HG03159 (cell line): ENCODE measurements at regions not wholly inside any gene's neighbourhood (a gene's known extent, or its start where the extent isn't known, plus 50 kb on each side); places are given as distances from the start of the nearest gene placed in this dataset.
"Not testable (repeated sequence)": the region's sequence is repeated elsewhere in the genome, so short reads cannot be mapped to it uniquely, and the experiment has no call there.

ENCODE experiments used
- ATAC-seq: cut with Tn5 transposase; IDR thresholded peaks from one replicate; pipeline ENCODE4 v1.9.1; 2021; ENCODE audit warnings: mild to moderate bottlenecking, moderate library complexity; ENCODE audit not compliant: unreplicated experiment

- no peak for ATAC-seq
Measured at GRCh38 chr11:116072133-116072532, 567.9 kb upstream of the CADM1 start.

GRCh38 chr11:116071241-116071640, 567.0 kb upstream of the CADM1 start:
- no peak for ATAC-seq

- ATAC-seq, result no peak
Measured at GRCh38 chr11:116070520-116070919, 566.3 kb upstream of the CADM1 start.

- ATAC-seq, result no peak
Measured at GRCh38 chr11:116066777-116067176, 562.6 kb upstream of the CADM1 start.

- ATAC-seq, result no peak
Measured at GRCh38 chr11:116065986-116066385, 561.8 kb upstream of the CADM1 start.

GRCh38 chr11:116065191-116065895, 561.1 kb upstream of the CADM1 start:
- ATAC-seq, result no peak

GRCh38 chr11:116062490-116063171, 558.4 kb upstream of the CADM1 start:
- no peak for ATAC-seq

GRCh38 chr11:116062129-116062489, 557.9 kb upstream of the CADM1 start:
- ATAC-seq, result no peak

GRCh38 chr11:116061322-116061721, 557.1 kb upstream of the CADM1 start:
- ATAC-seq, result no peak

GRCh38 chr11:116059919-116060318, 555.7 kb upstream of the CADM1 start:
- no peak for ATAC-seq

GRCh38 chr11:116057000-116057399, 552.8 kb upstream of the CADM1 start:
- no peak for ATAC-seq

- ATAC-seq, result no peak
Measured at GRCh38 chr11:116055064-116055463, 550.8 kb upstream of the CADM1 start.

- ATAC-seq, result no peak
Measured at GRCh38 chr11:116053548-116053919, 549.3 kb upstream of the CADM1 start.

GRCh38 chr11:116052603-116053547, 548.7 kb upstream of the CADM1 start:
- ATAC-seq, result no peak

- ATAC-seq, result no peak
Measured at GRCh38 chr11:116051494-116051893, 547.3 kb upstream of the CADM1 start.

GRCh38 chr11:116049383-116049782, 545.2 kb upstream of the CADM1 start:
- no peak for ATAC-seq

GRCh38 chr11:116046127-116046526, 541.9 kb upstream of the CADM1 start:
- ATAC-seq, result no peak

GRCh38 chr11:116044941-116045340, 540.7 kb upstream of the CADM1 start:
- no peak for ATAC-seq

GRCh38 chr11:116044520-116044919, 540.3 kb upstream of the CADM1 start:
- no peak for ATAC-seq

- no peak for ATAC-seq
Measured at GRCh38 chr11:116043857-116044256, 539.6 kb upstream of the CADM1 start.

GRCh38 chr11:116043059-116043458, 538.8 kb upstream of the CADM1 start:
- not testable (repeated sequence) for ATAC-seq

GRCh38 chr11:116042146-116042545, 537.9 kb upstream of the CADM1 start:
- no peak for ATAC-seq
